Osteocyte (in vitro differentiated cells): ENCODE measurements at regions not wholly inside any gene's neighbourhood (a gene's known extent, or its start where the extent isn't known, plus 50 kb on each side); places are given as distances from the start of the nearest gene placed in this dataset.

Experiments used
- DNase-seq: peaks from one replicate; pipeline ENCODE4 v3.0.0; 2021; ENCODE audit warnings: mixed read lengths; ENCODE audit not compliant: unreplicated experiment; ENCODE audit errors: extremely low spot score
- H3K27ac Mint-ChIP-seq: one replicate; pipeline ENCODE4 v1.8.0; 2021; ENCODE audit warnings: mild to moderate bottlenecking, mixed read lengths; ENCODE audit not compliant: unreplicated experiment
- H3K27me3 Mint-ChIP-seq: one replicate; pipeline ENCODE4 v1.8.0; 2021; ENCODE audit warnings: mixed read lengths; ENCODE audit not compliant: unreplicated experiment
- H3K36me3 Mint-ChIP-seq: one replicate; pipeline ENCODE4 v1.8.0; 2021; ENCODE audit warnings: mixed read lengths; ENCODE audit not compliant: unreplicated experiment
- H3K4me1 Mint-ChIP-seq: one replicate; pipeline ENCODE4 v1.8.0; 2021; ENCODE audit warnings: mixed read lengths; ENCODE audit not compliant: unreplicated experiment
- H3K4me3 Mint-ChIP-seq: one replicate; pipeline ENCODE4 v1.8.0; 2021; ENCODE audit warnings: mild to moderate bottlenecking, moderate library complexity, mixed read lengths; ENCODE audit not compliant: unreplicated experiment
- H3K9me3 Mint-ChIP-seq: one replicate; pipeline ENCODE4 v1.8.0; 2021; ENCODE audit warnings: mixed read lengths; ENCODE audit not compliant: unreplicated experiment
- TF ChIP-seq, protein P1 (sequence below): fragments of 200-600 bp; sonication (generic); IDR thresholded peaks from 2 replicates; pipeline ENCODE4 v1.5.0; 2021; ENCODE audit warnings: antibody characterized with exemption, mild to moderate bottlenecking, moderate library complexity

DNA sequence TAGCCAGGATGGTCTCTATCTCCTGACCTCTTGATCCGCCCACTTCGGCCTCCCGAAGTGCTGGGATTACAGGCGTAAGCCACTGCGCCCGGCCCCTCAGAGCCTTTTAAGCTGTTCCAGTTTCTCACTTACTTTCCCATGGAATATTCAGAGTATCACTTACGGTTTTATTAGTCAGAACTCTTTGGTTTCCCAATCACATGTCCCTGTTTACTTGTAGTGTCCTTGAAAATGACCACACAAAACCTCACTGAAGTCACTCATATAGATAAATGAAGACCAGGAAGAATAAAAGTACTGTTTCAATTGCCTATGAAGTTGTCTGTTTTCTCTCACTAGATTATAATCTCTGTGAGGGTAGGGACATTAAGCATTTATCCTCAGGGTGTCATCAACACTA is 217.2 kb upstream of the HCCS start:
- Mint-ChIP-seq H3K4me3 (no peak overlapping the region), H3K36me3 (no peaks in the 10 kb centered on the region), H3K4me1 (peaks cover 4% of the 10 kb centered on the region), H3K27me3 (no peaks in the 10 kb centered on the region), H3K27ac (no peak overlapping the region), H3K9me3 (peaks cover 24% of the 10 kb centered on the region)
- no peak for DNase-seq
- TF ChIP-seq, protein P1, sequence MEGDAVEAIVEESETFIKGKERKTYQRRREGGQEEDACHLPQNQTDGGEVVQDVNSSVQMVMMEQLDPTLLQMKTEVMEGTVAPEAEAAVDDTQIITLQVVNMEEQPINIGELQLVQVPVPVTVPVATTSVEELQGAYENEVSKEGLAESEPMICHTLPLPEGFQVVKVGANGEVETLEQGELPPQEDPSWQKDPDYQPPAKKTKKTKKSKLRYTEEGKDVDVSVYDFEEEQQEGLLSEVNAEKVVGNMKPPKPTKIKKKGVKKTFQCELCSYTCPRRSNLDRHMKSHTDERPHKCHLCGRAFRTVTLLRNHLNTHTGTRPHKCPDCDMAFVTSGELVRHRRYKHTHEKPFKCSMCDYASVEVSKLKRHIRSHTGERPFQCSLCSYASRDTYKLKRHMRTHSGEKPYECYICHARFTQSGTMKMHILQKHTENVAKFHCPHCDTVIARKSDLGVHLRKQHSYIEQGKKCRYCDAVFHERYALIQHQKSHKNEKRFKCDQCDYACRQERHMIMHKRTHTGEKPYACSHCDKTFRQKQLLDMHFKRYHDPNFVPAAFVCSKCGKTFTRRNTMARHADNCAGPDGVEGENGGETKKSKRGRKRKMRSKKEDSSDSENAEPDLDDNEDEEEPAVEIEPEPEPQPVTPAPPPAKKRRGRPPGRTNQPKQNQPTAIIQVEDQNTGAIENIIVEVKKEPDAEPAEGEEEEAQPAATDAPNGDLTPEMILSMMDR = no peak

DNA sequence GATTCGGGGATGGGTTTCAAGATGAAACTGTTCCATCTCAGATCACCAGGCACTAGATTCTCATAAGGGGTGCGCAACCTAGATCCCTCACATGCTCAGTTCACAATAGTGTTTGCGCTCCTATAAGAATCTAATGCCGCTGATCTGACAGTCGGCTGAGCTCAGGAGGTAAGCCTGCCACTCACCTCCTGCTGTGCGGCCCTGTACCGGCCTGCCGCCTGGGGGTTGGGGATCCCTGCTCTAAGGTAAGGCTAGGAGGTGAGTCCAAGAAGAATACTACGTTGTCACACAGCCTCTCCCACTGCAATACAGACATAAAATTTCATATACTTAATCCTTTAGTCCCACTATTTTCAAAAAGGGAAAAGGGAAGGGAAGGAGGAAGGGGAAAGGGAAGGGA is 213.4 kb upstream of the HCCS start:
- Mint-ChIP-seq H3K36me3 (no peaks in the 10 kb centered on the region), H3K27ac (no peak overlapping the region), H3K4me1 (peaks cover 10% of the 10 kb centered on the region), H3K27me3 (no peaks in the 10 kb centered on the region), H3K9me3 (peaks cover 13% of the 10 kb centered on the region), H3K4me3 (no peak overlapping the region)
- no peak for DNase-seq
- TF ChIP-seq, protein P1 = no peak

DNA sequence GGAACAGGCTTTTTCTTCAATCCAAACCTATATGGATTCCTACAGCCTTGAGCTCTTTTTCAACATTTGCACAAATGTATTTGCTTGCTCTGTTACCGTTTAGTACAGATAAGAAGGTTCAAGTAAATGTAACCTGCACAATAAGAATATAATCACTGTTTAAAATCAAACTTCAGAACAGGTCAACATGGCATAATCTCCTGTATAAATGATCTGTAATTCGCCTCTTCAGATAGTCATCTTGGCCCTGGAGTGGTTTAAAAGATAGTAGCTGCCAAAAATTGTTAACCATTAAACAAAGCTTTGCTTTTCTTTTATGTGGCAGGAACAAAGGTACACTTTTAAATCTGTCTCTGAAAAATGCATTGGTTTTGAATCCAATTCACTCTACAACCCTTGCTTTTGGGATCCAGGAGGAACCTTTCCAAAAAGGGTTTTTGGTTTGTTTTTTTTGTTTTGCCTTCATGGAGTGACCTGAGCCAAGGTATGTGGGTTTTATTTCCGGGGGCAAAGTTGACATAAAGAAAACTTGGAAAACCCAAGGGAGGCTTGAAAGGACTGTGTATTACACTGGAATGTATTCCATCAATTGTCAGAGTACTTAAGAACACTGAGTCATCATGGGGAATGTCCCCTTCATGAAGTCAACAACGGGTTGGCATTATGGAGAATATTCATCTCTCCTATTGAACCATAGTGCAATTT is 210.4 kb upstream of the HCCS start:
- Mint-ChIP-seq H3K4me3 (no peak overlapping the region), H3K27ac (peak overlapping the region; percentile 23)

DNA sequence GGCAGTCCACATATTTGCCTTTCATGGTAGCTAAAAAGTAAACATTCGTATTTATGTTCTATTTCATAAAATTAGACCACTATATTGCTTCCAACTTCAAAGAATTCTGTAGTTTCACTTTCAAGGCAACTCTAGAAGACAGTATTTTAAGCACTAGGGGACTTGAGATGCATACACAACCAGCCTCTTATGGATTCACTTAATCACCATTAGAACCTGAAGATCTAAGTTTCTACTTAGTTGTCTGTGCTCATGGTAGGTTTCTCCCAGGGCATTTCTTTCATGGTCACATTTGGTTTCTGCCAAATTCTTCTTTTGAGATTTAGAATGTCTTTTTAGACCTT is 209.9 kb upstream of the HCCS start:
- TF ChIP-seq, protein P1 = no peak
- H3K27me3 Mint-ChIP-seq = no peaks in the 10 kb centered on the region
- H3K36me3 Mint-ChIP-seq = no peaks in the 10 kb centered on the region
- H3K9me3 Mint-ChIP-seq = peaks cover 13% of the 10 kb centered on the region
- H3K4me3 Mint-ChIP-seq = no peak overlapping the region
- DNase-seq = no peak
- no peak overlapping the region for H3K27ac Mint-ChIP-seq
- H3K4me1 Mint-ChIP-seq = peaks cover 10% of the 10 kb centered on the region

More for the DNA sequence above, 210.4 kb upstream of the HCCS start:
- no peak for DNase-seq
- TF ChIP-seq, protein P1 = no peak
- Mint-ChIP-seq H3K4me1 (peaks cover 10% of the 10 kb centered on the region), H3K36me3 (no peaks in the 10 kb centered on the region), H3K9me3 (peaks cover 16% of the 10 kb centered on the region), H3K27me3 (no peaks in the 10 kb centered on the region)

DNA sequence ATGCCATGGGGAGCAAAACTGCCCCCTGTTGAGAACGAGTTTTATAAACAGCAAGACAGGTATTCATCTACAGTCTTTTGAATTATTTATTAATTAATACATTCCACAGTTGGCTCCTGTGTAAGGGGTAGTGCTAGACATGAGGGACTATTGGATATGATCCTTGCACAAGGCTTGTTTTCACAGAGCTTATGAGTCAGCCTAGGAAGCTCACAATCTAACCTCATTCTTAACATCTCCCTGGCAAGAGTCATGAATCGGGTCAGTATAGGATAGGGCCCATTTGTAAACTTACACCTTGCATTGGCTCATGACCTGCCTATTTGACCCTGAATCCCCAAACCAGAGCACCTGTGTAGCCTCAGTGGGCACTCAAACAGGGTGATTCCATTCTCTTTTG is 209.1 kb upstream of the HCCS start:
- Mint-ChIP-seq H3K4me3 (no peak overlapping the region), H3K36me3 (no peaks in the 10 kb centered on the region), H3K27me3 (no peaks in the 10 kb centered on the region), H3K9me3 (peaks cover 15% of the 10 kb centered on the region), H3K4me1 (peaks cover 10% of the 10 kb centered on the region), H3K27ac (no peak overlapping the region)
- DNase-seq = no peak
- TF ChIP-seq, protein P1 = no peak
